IMR-90 (cell line): ENCODE measurements at regions not wholly inside any gene's neighbourhood (a gene's known extent, or its start where the extent isn't known, plus 50 kb on each side); places are given as distances from the start of the nearest gene placed in this dataset.

Experiments used
- ATAC-seq: fragments of 200-7000 bp; cut with Tn5 transposase; 2 replicates; pipeline ENCODE4 v1.9.1; 2020; ENCODE audit warnings: low read depth, mild to moderate bottlenecking, moderate library complexity
- BruUV-seq: library from RNA; stranded (reverse); fragments of 400-500 nt; replicated peaks from 2 replicates; lab custom pipeline; 2021; lab: Mats Ljungman, UMichigan
- CTCF ChIA-PET: fragments of 300-600 bp; formaldehyde crosslinking; extraction: SDS; loops from one replicate; lab custom pipeline; 2021; ENCODE audit warnings: antibody characterized with exemption; lab: Yijun Ruan, JAX
- POLR2A ChIA-PET: fragments of 300-600 bp; sonication (Branson Sonifier 250); formaldehyde crosslinking; loops from one replicate; lab custom pipeline; 2022; ENCODE audit warnings: antibody characterized with exemption; ENCODE audit not compliant: unreplicated experiment; lab: Charles Lee
- DNase-seq: peaks from one replicate; pipeline ENCODE4 v3.0.0; 2013
- H2AFZ ChIP-seq: replicated peaks from 2 replicates; pipeline ENCODE3; 2013; ENCODE audit warnings: low read length, mild to moderate bottlenecking; ENCODE audit not compliant: poor library complexity
- H2AK5ac ChIP-seq: 2 replicates; pipeline ENCODE4 v1.6.1; 2013; ENCODE audit warnings: low read depth, low read length, inconsistent platforms
- H2AK9ac ChIP-seq: replicated peaks from 2 replicates; pipeline ENCODE3; 2013; ENCODE audit warnings: mild to moderate bottlenecking, low read depth, low read length, moderate library complexity; ENCODE audit not compliant: poor library complexity
- H2BK120ac ChIP-seq: 2 replicates; pipeline ENCODE4 v1.6.1; 2013; ENCODE audit warnings: low read depth, low read length, inconsistent platforms
- H2BK15ac ChIP-seq: 3 replicates; pipeline ENCODE4 v1.6.1; 2013; ENCODE audit warnings: low read depth, low read length, inconsistent platforms
- H2BK20ac ChIP-seq: 2 replicates; pipeline ENCODE4 v1.6.1; 2013; ENCODE audit warnings: low read depth, mild to moderate bottlenecking, inconsistent platforms, low read length, moderate library complexity
- H2BK5ac ChIP-seq: 2 replicates; pipeline ENCODE4 v1.6.1; 2013; ENCODE audit warnings: mild to moderate bottlenecking, low read depth, low read length, inconsistent platforms; ENCODE audit not compliant: poor library complexity, severe bottlenecking
- H3K14ac ChIP-seq: replicated peaks from 2 replicates; pipeline ENCODE4 v1.6.1; 2013; ENCODE audit warnings: low read depth, low read length, inconsistent platforms
- H3K18ac ChIP-seq: 2 replicates; pipeline ENCODE4 v1.6.1; 2013; ENCODE audit warnings: low read depth, low read length, control low read depth
- H3K23ac ChIP-seq: 2 replicates; pipeline ENCODE4 v1.6.1; 2013; ENCODE audit warnings: low read depth, low read length, inconsistent platforms
- H3K27ac ChIP-seq: 2 replicates; pipeline ENCODE4 v1.5.1; 2013; ENCODE audit warnings: mild to moderate bottlenecking, control low read depth, low read length; ENCODE audit not compliant: insufficient read depth
- H3K27me3 ChIP-seq: 2 replicates; pipeline ENCODE4 v1.6.1; 2013; ENCODE audit warnings: low read length; ENCODE audit not compliant: control insufficient read depth, insufficient read depth
- H3K36me3 ChIP-seq: 2 replicates; pipeline ENCODE4 v1.6.1; 2013; ENCODE audit warnings: low read length, mixed read lengths; ENCODE audit not compliant: control insufficient read depth, insufficient read depth
- H3K4ac ChIP-seq: 2 replicates; pipeline ENCODE4 v1.6.1; 2013; ENCODE audit warnings: low read depth, low read length, inconsistent platforms
- H3K4me1 ChIP-seq: 2 replicates; pipeline ENCODE4 v1.6.1; 2013; ENCODE audit warnings: low read length, mixed read lengths; ENCODE audit not compliant: control insufficient read depth, insufficient read depth
- H3K4me2 ChIP-seq: 2 replicates; pipeline ENCODE4 v1.6.1; 2013; ENCODE audit warnings: low read depth, mild to moderate bottlenecking, control low read depth, low read length, moderate library complexity
- H3K4me3 ChIP-seq: 2 replicates; pipeline ENCODE4 v1.5.1; 2013; ENCODE audit warnings: low read depth, mild to moderate bottlenecking, control low read depth, low read length, moderate library complexity; ENCODE audit not compliant: insufficient read depth
- H3K56ac ChIP-seq: 2 replicates; pipeline ENCODE4 v1.6.1; 2013; ENCODE audit warnings: low read length, inconsistent platforms; ENCODE audit not compliant: insufficient read depth; ENCODE audit errors: extremely low read depth
- H3K79me1 ChIP-seq, 2 experiments: 2 replicates each; pipeline ENCODE4 v1.6.1; 2013; ENCODE audit warnings: low read length in 2 of 2, inconsistent platforms in 1 of 2, low read depth in 1 of 2
- H3K9ac ChIP-seq: 2 replicates; pipeline ENCODE4 v1.6.1; 2013; ENCODE audit warnings: low read depth, low read length, control low read depth
- H3K9me1 ChIP-seq: 2 replicates; pipeline ENCODE4 v1.6.1; 2013; ENCODE audit warnings: low read length, inconsistent platforms; ENCODE audit not compliant: insufficient read depth
- H3K9me3 ChIP-seq: 2 replicates; pipeline ENCODE4 v1.6.1; 2013; ENCODE audit warnings: low read length; ENCODE audit not compliant: control insufficient read depth, insufficient read depth
- H4K20me1 ChIP-seq: 2 replicates; pipeline ENCODE4 v1.6.1; 2013; ENCODE audit warnings: low read length, inconsistent platforms; ENCODE audit not compliant: insufficient read depth
- H4K5ac ChIP-seq: 2 replicates; pipeline ENCODE4 v1.6.1; 2013; ENCODE audit warnings: mild to moderate bottlenecking, low read depth, low read length, control low read depth
- H4K8ac ChIP-seq, 2 experiments: 2 replicates each; pipeline ENCODE4 v1.6.1; 2013; ENCODE audit warnings: low read depth in 2 of 2, low read length in 2 of 2, control low read depth in 1 of 2, inconsistent platforms in 1 of 2
- H4K91ac ChIP-seq: 2 replicates; pipeline ENCODE4 v1.6.1; 2013; ENCODE audit warnings: low read depth, low read length, inconsistent platforms; ENCODE audit not compliant: insufficient read depth
- BHLHE40 ChIP-seq: fragments of 150-350 bp; IDR thresholded peaks from 2 replicates; pipeline ENCODE4 v1.6.1; 2016; ENCODE audit warnings: mild to moderate bottlenecking, low read depth, low read length
- CHD1 ChIP-seq: IDR thresholded peaks from 2 replicates; pipeline ENCODE4 v1.6.1; 2012; ENCODE audit warnings: low read depth, low read length, improper control_type of control experiment
- FOS ChIP-seq: fragments of 150-350 bp; IDR thresholded peaks from 2 replicates; pipeline ENCODE4 v1.6.1; 2016; ENCODE audit warnings: low read depth, low read length
- POLR2A ChIP-seq: IDR thresholded peaks from 2 replicates; pipeline ENCODE4 v1.6.1; 2012; ENCODE audit warnings: mild to moderate bottlenecking, low read depth, low read length
- RAD21 ChIP-seq: IDR thresholded peaks from 2 replicates; pipeline ENCODE4 v1.6.1; 2012; ENCODE audit warnings: low read length, improper control_type of control experiment
- RFX5 ChIP-seq: IDR thresholded peaks from 2 replicates; pipeline ENCODE4 v1.8.0; 2012; ENCODE audit warnings: low read depth, mild to moderate bottlenecking, low read length, moderate library complexity
- WGBS, 2 experiments: methylation state at CpG; one replicate each; pipeline versions ENCODE4 v1.1.5 to v1.1.7; 2013; ENCODE audit warnings: missing lambda C conversion rate in 2 of 2; ENCODE audit not compliant: insufficient read length in 1 of 2; ENCODE audit errors: extremely low coverage in 2 of 2; 5-methylcytosine and 5-hydroxymethylcytosine counted together
- dilution Hi-C: fragments of 300-500 bp; cut with HindIII; formaldehyde crosslinking; loops from one replicate; pipeline ENCODE4 v1.14.3; 2018; ENCODE audit warnings: low sequenced_read_pairs; ENCODE audit not compliant: unreplicated experiment
- in situ Hi-C: fragments of 300-500 bp; cut with MboI; formaldehyde crosslinking; loops from 3 replicates; pipeline ENCODE4 v1.14.3; 2019; ENCODE audit warnings: low sequenced_read_pairs, inconsistent platforms, mixed read lengths
- intact Hi-C: fragments of 100-400 bp; cut with micrococcal nuclease; formaldehyde crosslinking; loops from 2 replicates; pipeline ENCODE4 v1.10.0; 2022
- TF ChIP-seq, protein P1 (sequence below): fragments of 150-350 bp; IDR thresholded peaks from 2 replicates; pipeline ENCODE4 v1.6.1; 2016; ENCODE audit warnings: low read depth, mild to moderate bottlenecking, low read length, moderate library complexity, borderline replicate concordance

DNA sequence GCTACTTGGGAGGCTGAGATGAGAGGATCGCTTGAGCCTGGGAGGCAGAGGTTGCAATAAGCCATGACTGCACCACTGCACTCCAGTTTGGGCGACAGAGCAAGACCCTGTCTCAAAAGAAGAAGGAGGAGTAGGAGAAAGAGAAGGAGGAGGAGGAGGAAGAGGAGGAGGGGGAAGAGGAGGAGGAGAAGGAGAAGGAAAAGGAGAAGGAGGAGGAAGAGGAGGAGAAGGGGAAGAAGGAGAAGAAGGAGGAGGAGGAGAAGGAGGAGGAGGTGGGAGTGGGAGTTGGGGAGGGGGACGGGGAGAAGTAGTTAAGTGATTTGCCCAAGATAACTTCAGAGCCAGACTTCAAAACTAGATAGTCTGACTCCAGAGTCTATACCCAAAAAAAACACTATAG is 55.5 kb upstream of the FOXD3 start:
- Histone ChIP-seq H3K4ac (no peak overlapping the region), H4K20me1 (no peaks in the 10 kb centered on the region), H3K56ac (no peak overlapping the region), H3K14ac (no peak overlapping the region), H2AK9ac (no peak overlapping the region), H4K8ac (no peak overlapping the region), H2BK15ac (no peak overlapping the region), H3K9me3 (no peaks in the 10 kb centered on the region), H3K23ac (no peak overlapping the region), H3K9me1 (no peaks in the 10 kb centered on the region), H3K9ac (no peak overlapping the region), H2BK120ac (no peak overlapping the region), H2AFZ (no peak overlapping the region), H3K4me1 (no peaks in the 10 kb centered on the region), H3K18ac (no peak overlapping the region), H3K36me3 (no peaks in the 10 kb centered on the region), H4K5ac (no peak overlapping the region), H3K27ac (no peak overlapping the region), H2AK5ac (no peak overlapping the region), H3K4me2 (no peak overlapping the region), H3K79me1 (no peaks in the 10 kb centered on the region), H3K4me3 (no peak overlapping the region), H2BK5ac (no peak overlapping the region), H4K91ac (no peak overlapping the region), H3K27me3 (no peaks in the 10 kb centered on the region), H2BK20ac (no peak overlapping the region)
- intact Hi-C loops = no loop called here
- no peak for TF ChIP-seq POLR2A
- TF ChIP-seq RAD21 = no peak
- TF ChIP-seq CHD1 = no peak
- TF ChIP-seq BHLHE40 = no peak
- no peak for TF ChIP-seq RFX5
- no peak for TF ChIP-seq FOS
- TF ChIP-seq, protein P1, sequence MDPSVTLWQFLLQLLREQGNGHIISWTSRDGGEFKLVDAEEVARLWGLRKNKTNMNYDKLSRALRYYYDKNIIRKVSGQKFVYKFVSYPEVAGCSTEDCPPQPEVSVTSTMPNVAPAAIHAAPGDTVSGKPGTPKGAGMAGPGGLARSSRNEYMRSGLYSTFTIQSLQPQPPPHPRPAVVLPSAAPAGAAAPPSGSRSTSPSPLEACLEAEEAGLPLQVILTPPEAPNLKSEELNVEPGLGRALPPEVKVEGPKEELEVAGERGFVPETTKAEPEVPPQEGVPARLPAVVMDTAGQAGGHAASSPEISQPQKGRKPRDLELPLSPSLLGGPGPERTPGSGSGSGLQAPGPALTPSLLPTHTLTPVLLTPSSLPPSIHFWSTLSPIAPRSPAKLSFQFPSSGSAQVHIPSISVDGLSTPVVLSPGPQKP = no peak
- in situ Hi-C loops = no loop called here
- no TSS peak for BruUV-seq
- DNase-seq (no peak), ATAC-seq (no peak)
- WGBS, 2 experiments = 42% methylated on average over 2 of the region's 3 CpGs; no CpG with 5 or more reads in 1 of the 2 experiments
- dilution Hi-C loops = no loop called here
- ChIA-PET POLR2A (no interaction called here), CTCF (no interaction called here)
